Right lobe of liver (tissue), 6 donors: ENCODE measurements at regions not wholly inside any gene's neighbourhood (a gene's known extent, or its start where the extent isn't known, plus 50 kb on each side); places are given as distances from the start of the nearest gene placed in this dataset.

Experiments
- ATAC-seq, 4 donors: fragments of 200-7000 bp; cut with Tn5 transposase; one replicate each; pipeline ENCODE4 v1.9.1; 2020; ENCODE audit warnings: mild to moderate bottlenecking in 4 of 4, moderate library complexity in 4 of 4
- DNase-seq, 3 donors: peaks; one replicate each; pipeline ENCODE4 v3.0.0-alpha.2; 2020
- H3K27ac ChIP-seq, 3 donors: fragments of 200-600 bp; one replicate each; pipeline ENCODE4 v1.8.0; 2022
- H3K27me3 ChIP-seq, 2 donors: fragments of 200-600 bp; one replicate each; pipeline ENCODE4 v1.8.0; 2022
- H3K36me3 ChIP-seq, 4 donors: fragments of 200-600 bp; sonication (generic) in 1 of 4; one replicate each; pipeline versions ENCODE4 v1.5.1 to v1.8.0; 2017 to 2022; ENCODE audit warnings: control low read depth in 1 of 4
- H3K4me1 ChIP-seq, 4 donors: fragments of 200-600 bp; sonication (generic) in 1 of 4; one replicate each; pipeline versions ENCODE4 v1.5.1 to v1.8.0; 2017 to 2022; ENCODE audit warnings: control low read depth in 1 of 4
- H3K4me3 ChIP-seq, 3 donors: fragments of 200-600 bp; one replicate each; pipeline ENCODE4 v1.8.0; 2022
- H3K9me3 ChIP-seq, 4 donors: fragments of 200-600 bp; sonication (generic) in 1 of 4; one replicate each; pipeline versions ENCODE4 v1.5.1 to v1.8.0; 2017 to 2022; ENCODE audit warnings: control low read depth in 1 of 4
- CTCF ChIP-seq, 4 donors: fragments of 200-600 bp in 3 of 4; fragments of 450-650 bp in 1 of 4; IDR thresholded peaks; one replicate each; pipeline versions ENCODE4 v1.5.1 to v1.8.0; 2016 to 2022; ENCODE audit warnings: antibody characterized with exemption in 4 of 4, mild to moderate bottlenecking in 2 of 4
- POLR2A ChIP-seq: fragments of 450-650 bp; IDR thresholded peaks from one replicate; pipeline ENCODE4 v1.6.1; 2017; ENCODE audit warnings: antibody characterized with exemption, mild to moderate bottlenecking
- WGBS: methylation state at CpG from one replicate; pipeline ENCODE4 v1.1.6; 2018; ENCODE audit warnings: low coverage, low lambda C conversion rate; ENCODE audit not compliant: insufficient coverage; ENCODE audit errors: missing lambda C conversion rate; 5-methylcytosine and 5-hydroxymethylcytosine counted together
- intact Hi-C, 2 donors: fragments of 100-400 bp; cut with DNase I; formaldehyde crosslinking; loops; one replicate each; pipeline versions ENCODE4 v1.11.2 to v1.14.1; 2022
- donor health status: DM: no; HTN: yes; CAD: no.
- donor health status: DM: no; HTN: no; CAD: no.
- donor health status: DM: no; HTN: no; CAD: no.
- donor health status: DM: no; HTN: yes; CAD: no.
- donor health status: DM: no; HTN: yes; CAD: no.

DNA sequence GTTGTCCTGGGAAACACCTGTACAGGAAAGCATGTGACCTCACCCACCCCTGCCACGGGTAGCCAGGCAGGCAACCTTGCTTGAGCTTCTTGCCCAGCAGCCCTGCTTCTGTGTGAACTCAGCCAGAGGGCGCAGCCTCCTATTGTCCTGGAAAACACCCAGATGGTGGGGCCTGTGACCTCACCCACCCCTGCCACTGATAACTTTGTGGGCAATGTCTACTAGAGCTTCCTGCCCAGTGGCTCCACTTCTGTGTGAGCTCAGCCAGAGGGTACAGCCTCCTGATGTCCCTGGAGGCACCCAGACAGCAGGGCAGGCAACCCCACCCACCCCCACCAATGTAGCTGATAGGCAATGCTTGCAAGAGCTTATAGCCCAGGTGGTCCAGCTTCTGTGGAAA, 146.3 kb downstream of the DTHD1 start:
- ATAC-seq: no peak

DNA sequence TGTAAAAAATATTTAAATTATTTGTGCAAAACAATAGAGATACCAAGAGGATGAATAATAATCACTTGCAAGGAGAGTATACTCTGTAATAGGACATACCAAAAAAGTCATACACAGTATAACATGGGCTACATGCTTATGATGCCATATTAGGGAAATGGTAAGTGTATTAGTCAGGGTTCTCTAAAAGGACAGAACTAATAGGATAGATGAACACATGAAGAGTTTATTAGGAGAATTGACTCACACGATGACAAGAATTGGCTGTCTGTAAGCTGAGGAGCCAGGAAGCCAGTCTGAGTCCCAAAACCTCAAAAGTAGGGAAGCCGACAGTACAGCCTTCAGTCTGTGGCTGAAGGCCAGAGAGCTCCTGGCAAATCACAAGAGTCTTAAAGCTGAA, 151.2 kb downstream of the DTHD1 start:
- H3K9me3 ChIP-seq: no peaks in the 10 kb centered on the region
- H3K27ac ChIP-seq: no peak overlapping the region
- ATAC-seq (no peak), DNase-seq (no peak)
- H3K4me3 ChIP-seq: no peak overlapping the region
- intact Hi-C loops: no loop called here
- H3K27me3 ChIP-seq: no peaks in the 10 kb centered on the region
- WGBS: 47% methylated on average over 2 of the region's 2 CpGs
- TF ChIP-seq CTCF (IDR thresholded peaks at IDR 0.05) (no peak), POLR2A (no peak)
- no peaks in the 10 kb centered on the region for H3K4me1 ChIP-seq
- H3K36me3 ChIP-seq: no peaks in the 10 kb centered on the region

More for the DNA sequence above, 146.3 kb downstream of the DTHD1 start:
- H3K36me3 ChIP-seq: no peaks in the 10 kb centered on the region
- no CpG with 5 or more reads among the region's 2 CpGs for WGBS
- no peak overlapping the region for H3K4me3 ChIP-seq
- no peak for DNase-seq
- intact Hi-C loops: no loop called here
- no peaks in the 10 kb centered on the region for H3K4me1 ChIP-seq
- no peak for TF ChIP-seq CTCF (IDR thresholded peaks at IDR 0.05)
- no peak for TF ChIP-seq POLR2A
- no peaks in the 10 kb centered on the region for H3K27me3 ChIP-seq
- no peak overlapping the region for H3K27ac ChIP-seq
- H3K9me3 ChIP-seq: no peaks in the 10 kb centered on the region

- no peaks in the 10 kb centered on the region for H3K36me3 ChIP-seq
- no peaks in the 10 kb centered on the region for H3K4me1 ChIP-seq
- no peak overlapping the region for H3K4me3 ChIP-seq
- ATAC-seq (no peak), DNase-seq (no peak)
- 33% methylated on average over 1 of the region's 4 CpGs for WGBS
- no peaks in the 10 kb centered on the region for H3K27me3 ChIP-seq
- intact Hi-C loops: no loop called here
- no peak overlapping the region for H3K27ac ChIP-seq
- no peaks in the 10 kb centered on the region for H3K9me3 ChIP-seq
- no peak for TF ChIP-seq CTCF (IDR thresholded peaks at IDR 0.05)
- no peak for TF ChIP-seq POLR2A
These were observed 158.1 kb downstream of the DTHD1 start for GRCh38 chr4:36439556-36439955.

- DNase-seq: no peak
- intact Hi-C loops: no loop called here
- H3K4me3 ChIP-seq: no peak overlapping the region
- no peaks in the 10 kb centered on the region for H3K36me3 ChIP-seq
- no peak overlapping the region for H3K27ac ChIP-seq
- WGBS: 46% methylated on average over 2 of the region's 2 CpGs
- no peak for ATAC-seq
- no peaks in the 10 kb centered on the region for H3K9me3 ChIP-seq
- TF ChIP-seq CTCF (IDR thresholded peaks at IDR 0.05) (no peak), POLR2A (no peak)
- H3K4me1 ChIP-seq: no peaks in the 10 kb centered on the region
- no peaks in the 10 kb centered on the region for H3K27me3 ChIP-seq
These were observed 164.1 kb downstream of the DTHD1 start for GRCh38 chr4:36445480-36445879.

DNA sequence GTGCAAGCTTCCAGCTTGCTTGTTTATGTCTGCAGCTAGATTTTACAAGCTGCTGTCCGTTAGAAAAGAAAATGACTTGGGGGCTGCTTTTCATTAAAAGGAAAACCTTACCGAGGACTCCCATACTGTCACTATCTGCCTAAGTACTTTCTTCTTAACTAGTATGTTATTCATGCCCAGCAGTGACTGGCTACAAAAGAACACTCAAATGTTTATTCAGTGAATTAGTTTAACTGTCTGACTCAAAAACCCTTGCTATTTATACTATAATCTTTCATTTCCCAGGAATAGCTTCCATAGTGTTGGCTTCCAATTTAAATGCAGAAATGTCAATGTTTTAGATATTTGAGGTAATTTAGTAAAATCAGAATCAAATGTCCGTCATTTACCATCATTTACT, 164.9 kb downstream of the DTHD1 start:
- intact Hi-C loops: no loop called here
- no peaks in the 10 kb centered on the region for H3K4me1 ChIP-seq
- ATAC-seq (no peak), DNase-seq (no peak)
- WGBS: 43% methylated on average over 3 of the region's 3 CpGs
- H3K4me3 ChIP-seq: no peak overlapping the region
- H3K27me3 ChIP-seq: no peaks in the 10 kb centered on the region
- H3K9me3 ChIP-seq: no peaks in the 10 kb centered on the region
- no peak overlapping the region for H3K27ac ChIP-seq
- H3K36me3 ChIP-seq: no peaks in the 10 kb centered on the region
- TF ChIP-seq POLR2A: no peak
- no peak for TF ChIP-seq CTCF (IDR thresholded peaks at IDR 0.05)
